Ectodermal cell (in vitro differentiated cells): ENCODE measurements at regions not wholly inside any gene's neighbourhood (a gene's known extent, or its start where the extent isn't known, plus 50 kb on each side); places are given as distances from the start of the nearest gene placed in this dataset.
"Not testable (repeated sequence)": the region's sequence is repeated elsewhere in the genome, so short reads cannot be mapped to it uniquely, and the experiment has no call there.

Experiments used
- H3K27ac ChIP-seq: 2 replicates; pipeline ENCODE4 v1.7.0; 2013; ENCODE audit warnings: mild to moderate bottlenecking, low read depth, low read length; ENCODE audit not compliant: insufficient read depth, poor library complexity, severe bottlenecking
- H3K27me3 ChIP-seq: 2 replicates; pipeline ENCODE4 v1.7.0; 2013; ENCODE audit warnings: mild to moderate bottlenecking, low read length; ENCODE audit not compliant: insufficient read depth, control insufficient read depth, poor library complexity, severe bottlenecking
- H3K36me3 ChIP-seq: one replicate; pipeline ENCODE4 v1.7.0; 2013; ENCODE audit warnings: low read length; ENCODE audit not compliant: control insufficient read depth, insufficient read depth
- H3K4me1 ChIP-seq: one replicate; pipeline ENCODE4 v1.7.0; 2013; ENCODE audit warnings: low read length; ENCODE audit not compliant: control insufficient read depth, insufficient read depth
- H3K4me3 ChIP-seq: 2 replicates; pipeline ENCODE4 v1.7.0; 2013; ENCODE audit warnings: low read depth, low read length, control low read depth; ENCODE audit not compliant: insufficient read depth
- H3K9me3 ChIP-seq: 2 replicates; pipeline ENCODE4 v1.7.0; 2013; ENCODE audit warnings: mild to moderate bottlenecking, low read length, moderate library complexity; ENCODE audit not compliant: control insufficient read depth
- WGBS, 2 experiments: methylation state at CpG; one replicate each; pipeline ENCODE4 v1.1.7; 2013; ENCODE audit warnings: missing lambda C conversion rate in 2 of 2; 5-methylcytosine and 5-hydroxymethylcytosine counted together

- H3K9me3 ChIP-seq, H3K4me3 ChIP-seq, H3K27me3 ChIP-seq, H3K36me3 ChIP-seq, H3K27ac ChIP-seq, H3K4me1 ChIP-seq: not testable (repeated sequence)
- 71 to 85% methylated on average over 1 of the region's 1 CpG for WGBS, 2 experiments
Measured at GRCh38 chr17:30653038-30653437, 171.5 kb downstream of the CRLF3 start.

GRCh38 chr17:30650149-30650548 lies 172.9 kb downstream of the GOSR1 start:
- H3K9me3 ChIP-seq, H3K27ac ChIP-seq, H3K36me3 ChIP-seq, H3K4me3 ChIP-seq, H3K27me3 ChIP-seq, H3K4me1 ChIP-seq: not testable (repeated sequence)
- WGBS, 2 experiments, result 87 to 94% methylated on average over 2 to 3 of the region's 7 CpGs

GRCh38 chr17:30648015-30648620 lies 170.9 kb downstream of the GOSR1 start:
- not testable (repeated sequence) for H3K4me3 ChIP-seq, H3K4me1 ChIP-seq, H3K36me3 ChIP-seq, H3K9me3 ChIP-seq, H3K27ac ChIP-seq, H3K27me3 ChIP-seq
- WGBS, 2 experiments, result 92 to 94% methylated on average over 7 of the region's 7 CpGs

GRCh38 chr17:30645875-30646274 lies 168.7 kb downstream of the GOSR1 start:
- not testable (repeated sequence) for H3K4me1 ChIP-seq, H3K4me3 ChIP-seq, H3K27ac ChIP-seq, H3K36me3 ChIP-seq, H3K27me3 ChIP-seq, H3K9me3 ChIP-seq
- WGBS, 2 experiments, result 1 to 3% methylated on average over 4 of the region's 7 CpGs

GRCh38 chr17:30644713-30645112 lies 167.5 kb downstream of the GOSR1 start:
- not testable (repeated sequence) for H3K4me1 ChIP-seq

GRCh38 chr17:30644287-30644686 lies 167.1 kb downstream of the GOSR1 start:
- not testable (repeated sequence) for H3K27ac ChIP-seq, H3K9me3 ChIP-seq, H3K36me3 ChIP-seq, H3K4me3 ChIP-seq, H3K27me3 ChIP-seq, H3K4me1 ChIP-seq
- WGBS, 2 experiments, result 93 to 95% methylated on average over 7 of the region's 9 CpGs

More at GRCh38 chr17:30644713-30645112, 167.5 kb downstream of the GOSR1 start:
- not testable (repeated sequence) for H3K4me3 ChIP-seq, H3K36me3 ChIP-seq, H3K27me3 ChIP-seq, H3K27ac ChIP-seq, H3K9me3 ChIP-seq
- WGBS, 2 experiments, result 33 to 46% methylated on average over 3 of the region's 8 CpGs

- not testable (repeated sequence) for H3K36me3 ChIP-seq, H3K27me3 ChIP-seq, H3K9me3 ChIP-seq, H3K4me1 ChIP-seq, H3K27ac ChIP-seq, H3K4me3 ChIP-seq
- 97 to 99% methylated on average over 6 of the region's 7 CpGs for WGBS, 2 experiments
Measured at GRCh38 chr17:30641428-30641827, 164.2 kb downstream of the GOSR1 start.

GRCh38 chr17:30639391-30639790 lies 162.2 kb downstream of the GOSR1 start:
- H3K9me3 ChIP-seq, H3K36me3 ChIP-seq, H3K27ac ChIP-seq, H3K27me3 ChIP-seq, H3K4me1 ChIP-seq, H3K4me3 ChIP-seq: not testable (repeated sequence)
- 96 to 98% methylated on average over 2 of the region's 4 CpGs for WGBS, 2 experiments

- WGBS, 2 experiments, result 68 to 70% methylated on average over 3 of the region's 4 CpGs
- not testable (repeated sequence) for H3K27me3 ChIP-seq, H3K36me3 ChIP-seq, H3K4me1 ChIP-seq, H3K27ac ChIP-seq, H3K4me3 ChIP-seq, H3K9me3 ChIP-seq
Measured at GRCh38 chr17:30638968-30639367, 161.8 kb downstream of the GOSR1 start.

- H3K27ac ChIP-seq, H3K27me3 ChIP-seq, H3K4me1 ChIP-seq, H3K9me3 ChIP-seq, H3K36me3 ChIP-seq, H3K4me3 ChIP-seq: not testable (repeated sequence)
- WGBS, 2 experiments, result 97% methylated on average over 5 of the region's 6 CpGs
Measured at GRCh38 chr17:30631651-30632050, 154.4 kb downstream of the GOSR1 start.

GRCh38 chr17:30625380-30625779 lies 148.2 kb downstream of the GOSR1 start:
- H3K27me3 ChIP-seq, H3K4me1 ChIP-seq, H3K36me3 ChIP-seq, H3K4me3 ChIP-seq, H3K27ac ChIP-seq, H3K9me3 ChIP-seq: not testable (repeated sequence)
- WGBS, 2 experiments, result 97 to 99% methylated on average over 9 to 10 of the region's 18 CpGs
